NCI-H2227 (cell line): ENCODE measurements at regions not wholly inside any gene's neighbourhood (a gene's known extent, or its start where the extent isn't known, plus 50 kb on each side); places are given as distances from the start of the nearest gene placed in this dataset.

Experiments
- DNase-seq: peaks from one replicate; lab custom pipeline; 2025; ENCODE audit not compliant: unreplicated experiment; lab: John Stamatoyannopoulos, UW

GRCh38 chr21:16606271-16606670, 876.5 kb downstream of the USP25 start:
- DNase-seq, result no peak

- DNase-seq, result no peak
Observed at GRCh38 chr21:16608209-16608830, 878.5 kb downstream of the USP25 start.

GRCh38 chr21:16619281-16619680, 889.5 kb downstream of the USP25 start:
- DNase-seq, result no peak

- no peak for DNase-seq
Observed at GRCh38 chr21:16620786-16621320, 891.1 kb downstream of the USP25 start.

- no peak for DNase-seq
Observed at GRCh38 chr21:16624479-16625118, 888.2 kb upstream of the CXADR start.

GRCh38 chr21:16625491-16625890, 887.4 kb upstream of the CXADR start:
- no peak for DNase-seq

- peak; percentile 56 for DNase-seq
Observed at GRCh38 chr21:16633831-16634459, 878.9 kb upstream of the CXADR start.

- peak; percentile 81 for DNase-seq
Observed at GRCh38 chr21:16634515-16634914, 878.3 kb upstream of the CXADR start.

GRCh38 chr21:16640297-16641027, 872.4 kb upstream of the CXADR start:
- no peak for DNase-seq

- no peak for DNase-seq
Observed at GRCh38 chr21:16642353-16642752, 870.5 kb upstream of the CXADR start.

- DNase-seq, result no peak
Observed at GRCh38 chr21:16644685-16645084, 868.2 kb upstream of the CXADR start.

- DNase-seq, result no peak
Observed at GRCh38 chr21:16650714-16651366, 862.0 kb upstream of the CXADR start.

- DNase-seq, result no peak
Observed at GRCh38 chr21:16651956-16652355, 860.9 kb upstream of the CXADR start.

GRCh38 chr21:16663436-16663835, 849.4 kb upstream of the CXADR start:
- no peak for DNase-seq

- no peak for DNase-seq
Observed at GRCh38 chr21:16667395-16667794, 845.4 kb upstream of the CXADR start.

GRCh38 chr21:16674949-16675348, 837.9 kb upstream of the CXADR start:
- DNase-seq, result no peak

- no peak for DNase-seq
Observed at GRCh38 chr21:16676391-16676790, 836.5 kb upstream of the CXADR start.

- peak; percentile 9 for DNase-seq
Observed at GRCh38 chr21:16678429-16679160, 834.2 kb upstream of the CXADR start.

- no peak for DNase-seq
Observed at GRCh38 chr21:16695074-16695473, 817.8 kb upstream of the CXADR start.

- no peak for DNase-seq
Observed at GRCh38 chr21:16707274-16707673, 805.6 kb upstream of the CXADR start.
